Left lobe of liver (tissue), 2 donors: ENCODE measurements at regions not wholly inside any gene's neighbourhood (a gene's known extent, or its start where the extent isn't known, plus 50 kb on each side); places are given as distances from the start of the nearest gene placed in this dataset.

Experiments used
- ATAC-seq: fragments of 200-7000 bp; cut with Tn5 transposase; one replicate; pipeline ENCODE4 v1.9.1; 2020; ENCODE audit warnings: mild to moderate bottlenecking, moderate library complexity
- DNase-seq: peaks from one replicate; pipeline ENCODE4 v3.0.0-alpha.2; 2020; ENCODE audit warnings: low spot score
- donor health status: DM: no; HTN: no; CAD: no; lungs with moderate emphysema.
- donor health status: DM: no; HTN: yes; CAD: no.

DNA sequence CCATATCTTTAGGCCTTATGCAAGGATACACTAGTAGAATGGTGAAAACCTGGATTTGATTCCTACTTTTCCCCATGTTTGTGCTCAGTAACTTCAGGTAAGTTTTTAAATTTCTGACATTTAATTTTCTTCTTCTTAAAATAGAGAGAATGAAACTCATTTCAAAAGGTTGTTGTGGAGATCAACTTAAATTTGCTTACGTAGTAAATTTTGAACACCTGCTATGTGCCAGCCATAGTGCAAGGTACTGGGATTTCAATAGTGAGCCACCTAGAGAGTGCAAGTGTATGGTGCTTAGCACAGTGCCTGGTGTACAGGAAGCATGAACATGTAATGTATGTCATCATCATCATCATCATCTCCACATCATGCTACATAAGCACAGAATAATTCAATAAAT, 73.6 kb upstream of the SMIM36 start:
- ATAC-seq (no peak), DNase-seq (no peak)

DNA sequence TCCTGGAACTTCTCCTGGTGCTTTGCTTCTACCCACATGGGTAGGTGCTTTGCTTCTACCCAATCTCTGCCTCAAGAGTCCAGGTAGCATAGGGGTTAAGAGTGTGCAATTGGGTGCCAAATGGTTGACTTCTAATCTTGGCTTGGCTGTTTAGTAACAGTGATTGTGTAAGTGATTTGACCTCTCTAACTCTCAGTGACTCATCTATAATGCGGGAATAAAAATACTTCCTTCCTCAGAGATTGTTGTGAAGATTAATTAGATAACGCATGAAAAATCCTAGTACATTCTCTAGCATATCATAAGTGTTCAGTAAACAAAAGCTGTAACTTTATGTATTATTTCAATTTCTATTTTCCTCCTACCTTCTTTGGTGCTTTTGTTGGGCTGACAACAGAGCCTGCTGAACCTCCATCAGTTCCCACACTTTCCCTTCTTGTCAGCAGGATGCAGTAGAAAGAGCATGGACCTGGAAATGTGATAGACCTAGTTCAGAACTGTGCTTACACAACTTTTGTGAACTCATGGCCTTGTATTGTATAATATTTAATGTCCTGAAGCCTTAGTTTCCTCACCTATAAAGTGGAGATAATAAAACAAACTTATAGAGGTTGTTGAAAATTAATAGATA, 72.9 kb upstream of the SMIM36 start:
- DNase-seq: no peak
- peak; percentile 83 for ATAC-seq

DNA sequence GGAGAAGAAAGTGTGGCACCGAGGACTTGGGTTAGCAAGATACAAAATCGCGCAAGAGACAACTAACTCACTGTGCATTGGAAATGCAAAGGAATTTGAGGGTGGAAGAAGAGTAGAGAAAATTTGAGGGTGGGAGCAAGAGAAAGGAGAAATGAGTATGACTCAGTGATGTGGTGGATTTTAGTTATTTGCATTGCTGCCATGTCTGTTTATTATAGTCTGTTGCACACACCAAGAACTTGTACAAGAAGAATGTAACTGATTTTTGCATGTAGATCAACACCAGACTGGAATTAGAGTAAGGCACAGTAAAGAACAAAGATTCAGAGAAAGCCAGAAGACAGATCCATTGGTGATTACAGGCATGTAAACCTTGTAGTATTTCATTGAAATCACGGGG, 71.6 kb upstream of the SMIM36 start:
- ATAC-seq (no peak), DNase-seq (no peak)

DNA sequence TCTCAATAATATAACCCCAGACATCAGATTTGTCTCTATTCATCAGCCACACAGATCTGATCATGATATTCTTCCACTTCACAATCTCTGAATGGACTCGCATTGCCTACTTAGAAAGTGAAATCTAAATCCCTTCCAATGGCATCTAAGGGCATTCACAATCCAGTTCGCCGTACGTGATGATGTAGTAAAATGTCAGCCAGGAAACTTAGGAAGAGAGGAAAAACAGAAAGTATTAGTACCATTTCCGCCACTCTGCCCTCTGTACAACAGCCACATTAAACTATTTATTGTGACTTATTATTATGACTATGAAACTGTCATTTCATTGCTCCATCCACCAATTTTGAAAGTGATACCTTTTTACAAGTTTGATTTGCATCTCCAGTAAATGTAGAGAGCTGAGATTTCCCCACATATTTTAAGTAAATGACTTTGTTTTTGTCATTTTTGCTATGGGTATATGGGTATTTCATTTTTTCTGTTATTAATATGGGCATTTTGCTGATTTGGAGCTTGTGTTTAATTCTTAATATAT, 69.4 kb upstream of the SMIM36 start:
- DNase-seq (no peak), ATAC-seq (no peak)

DNA sequence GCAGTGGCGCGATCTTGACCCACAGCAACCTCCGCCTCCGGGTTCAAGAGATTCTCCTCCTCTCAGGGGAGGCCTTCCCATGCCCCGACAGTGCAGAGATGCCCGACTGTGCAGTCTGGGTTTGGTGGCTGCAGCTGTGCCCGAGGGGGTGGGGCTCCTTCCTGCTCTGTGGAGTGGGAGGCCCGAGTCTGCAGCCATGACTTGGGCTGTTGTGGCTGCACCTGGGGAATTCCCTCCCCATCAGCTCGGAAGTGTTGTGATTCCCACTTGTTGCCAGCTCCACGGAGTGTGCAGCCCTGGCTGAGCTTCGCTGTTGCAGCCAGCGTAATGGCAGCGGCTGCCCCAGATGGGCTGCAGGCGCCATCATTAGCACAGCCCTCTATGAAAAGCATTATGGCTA, 66.4 kb upstream of the SMIM36 start:
- DNase-seq: no peak
- ATAC-seq: no peak

DNA sequence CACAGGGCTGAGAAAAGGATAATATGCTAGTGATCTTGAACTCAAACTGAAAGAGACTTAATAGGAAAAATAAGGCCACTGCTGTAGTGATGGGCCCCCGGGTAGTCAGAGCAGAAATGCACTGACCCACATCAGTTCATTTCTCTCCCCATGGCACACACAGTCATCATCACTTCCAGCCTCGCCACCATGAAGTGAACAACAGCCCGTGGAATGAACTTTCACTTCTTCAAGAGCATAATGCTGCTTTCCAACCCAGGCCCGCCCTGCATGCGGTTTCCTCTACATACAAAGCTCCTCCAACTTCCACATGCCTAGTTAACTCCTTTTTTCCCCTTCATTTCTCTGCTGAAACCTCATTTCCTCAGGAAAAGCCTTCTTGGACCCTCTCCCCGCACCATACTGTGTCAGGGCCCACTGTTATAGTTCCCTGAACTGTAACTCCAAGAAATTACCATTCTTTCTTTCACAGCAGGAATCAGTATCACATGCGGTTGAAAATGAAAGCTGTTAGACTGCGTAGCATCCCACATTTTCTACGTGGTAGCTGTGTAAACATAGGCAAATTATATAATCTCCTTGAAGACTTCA, 65.8 kb upstream of the SMIM36 start:
- DNase-seq: no peak
- peak; percentile 59 for ATAC-seq

DNA sequence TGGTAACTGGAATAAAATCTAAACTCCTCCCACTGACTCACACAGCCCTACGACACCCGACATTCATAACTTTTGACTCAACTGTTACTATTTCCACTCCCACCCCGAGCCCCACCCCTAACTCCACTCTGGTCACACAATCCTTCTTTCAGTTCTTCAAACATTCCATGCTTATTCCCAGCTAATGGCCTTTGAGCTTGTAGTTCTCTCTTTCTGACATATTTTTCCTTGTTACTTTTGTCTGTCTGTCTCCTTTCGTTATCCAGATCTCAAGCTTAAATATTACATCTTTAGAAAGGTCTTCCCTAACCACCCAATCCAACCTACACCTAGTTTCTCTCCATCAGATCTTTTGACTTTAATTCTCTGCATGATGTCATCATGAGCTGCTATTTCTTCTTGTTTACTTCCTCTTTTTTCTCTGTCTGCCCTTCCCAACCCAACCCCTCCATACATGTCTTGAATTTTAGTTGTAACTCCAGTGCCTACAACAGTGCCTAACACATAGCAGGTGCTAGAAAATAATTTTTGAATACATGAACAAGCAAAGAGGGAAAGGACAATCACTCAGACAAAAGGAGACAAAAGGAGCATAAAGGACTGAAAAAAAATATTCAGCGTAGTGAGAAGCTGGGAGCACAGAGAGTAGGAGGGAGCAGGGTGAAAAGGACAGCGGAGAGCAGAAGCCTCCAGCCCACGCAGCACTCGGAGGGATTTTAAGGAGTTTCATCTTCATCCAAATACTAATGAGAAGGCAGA, 65.2 kb upstream of the SMIM36 start:
- ATAC-seq (no peak), DNase-seq (no peak)

DNA sequence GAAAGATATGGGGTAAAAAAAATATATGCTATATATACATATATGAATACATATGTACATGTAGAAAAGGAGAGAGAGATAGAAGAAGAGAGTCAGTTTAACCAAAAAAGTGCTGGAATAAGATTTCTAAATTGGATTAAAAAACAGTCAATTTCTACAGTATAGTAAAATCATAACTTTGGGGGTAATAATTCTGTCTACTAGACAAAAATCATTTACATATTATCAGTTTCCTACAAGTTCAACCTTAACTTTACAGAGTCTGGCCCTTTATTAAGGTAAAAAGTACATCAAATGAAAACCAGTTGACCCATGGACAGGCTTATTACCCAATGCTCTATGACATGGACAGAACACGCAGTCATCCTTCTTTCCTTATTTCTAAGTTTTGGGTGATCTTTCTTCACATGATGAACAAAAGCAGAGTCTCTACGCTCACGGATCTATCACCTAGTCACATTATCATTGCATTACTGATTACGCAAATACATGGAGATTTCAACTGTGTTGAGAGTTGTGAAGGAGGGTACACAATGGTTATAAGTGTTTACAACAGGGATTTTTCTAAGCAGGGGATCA, 63.9 kb upstream of the SMIM36 start:
- ATAC-seq (peak; percentile 57), DNase-seq (no peak)

DNA sequence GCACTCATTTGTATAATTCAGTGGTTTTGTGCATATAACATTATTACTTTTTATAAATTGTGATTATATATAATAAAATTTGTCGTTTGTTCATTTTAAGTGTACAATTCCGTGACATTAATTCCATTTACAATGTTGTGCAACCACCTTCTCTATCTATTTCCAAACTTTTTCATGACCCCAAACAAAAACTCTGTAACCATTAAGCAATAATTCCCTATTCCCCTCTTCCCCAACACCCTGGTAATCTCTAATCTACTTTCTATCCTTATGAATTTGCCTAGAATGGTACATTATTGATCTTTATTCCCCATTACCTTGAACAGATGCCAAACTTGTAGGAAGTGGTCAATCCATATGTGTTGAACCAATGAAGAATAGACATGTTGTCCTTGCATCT, 61.3 kb upstream of the SMIM36 start:
- ATAC-seq (no peak), DNase-seq (no peak)

DNA sequence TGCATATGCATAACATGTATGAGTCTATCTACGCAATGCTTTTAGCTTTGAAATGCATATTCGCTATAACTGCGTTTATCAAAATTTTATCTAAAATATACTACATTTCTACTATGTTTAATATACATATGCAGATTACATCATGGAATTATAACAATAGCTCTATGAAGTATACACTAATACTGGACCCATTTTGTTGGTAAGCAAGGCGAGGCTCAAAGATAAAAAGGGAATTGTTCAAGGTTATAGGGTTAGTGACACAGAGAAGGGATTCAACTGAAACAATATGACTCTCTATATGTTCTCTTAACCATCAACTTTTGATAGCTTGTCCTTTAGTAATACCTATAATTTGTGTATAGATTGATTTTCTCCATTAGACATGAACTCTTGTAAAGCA, 60.9 kb upstream of the SMIM36 start:
- no peak for ATAC-seq
- no peak for DNase-seq

DNA sequence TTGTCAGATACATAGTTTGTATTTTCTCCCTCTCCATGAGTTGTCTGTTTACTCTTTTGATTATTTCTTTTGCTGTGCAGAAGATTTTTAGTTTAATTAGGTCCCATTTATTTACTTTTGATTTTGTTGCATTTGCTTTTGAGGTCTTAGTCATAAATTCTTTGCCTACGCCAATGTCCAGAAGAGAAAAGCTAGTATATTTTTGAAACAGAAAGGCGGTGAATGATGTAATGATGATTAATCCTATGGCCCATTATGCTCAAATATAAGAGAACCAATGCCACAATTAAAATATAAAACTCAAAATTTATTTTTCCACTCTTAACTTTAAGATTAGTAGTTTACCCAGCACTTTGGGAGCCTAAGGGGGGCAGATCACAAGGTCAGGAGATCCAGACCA, 59.8 kb upstream of the SMIM36 start:
- DNase-seq: no peak
- no peak for ATAC-seq

DNA sequence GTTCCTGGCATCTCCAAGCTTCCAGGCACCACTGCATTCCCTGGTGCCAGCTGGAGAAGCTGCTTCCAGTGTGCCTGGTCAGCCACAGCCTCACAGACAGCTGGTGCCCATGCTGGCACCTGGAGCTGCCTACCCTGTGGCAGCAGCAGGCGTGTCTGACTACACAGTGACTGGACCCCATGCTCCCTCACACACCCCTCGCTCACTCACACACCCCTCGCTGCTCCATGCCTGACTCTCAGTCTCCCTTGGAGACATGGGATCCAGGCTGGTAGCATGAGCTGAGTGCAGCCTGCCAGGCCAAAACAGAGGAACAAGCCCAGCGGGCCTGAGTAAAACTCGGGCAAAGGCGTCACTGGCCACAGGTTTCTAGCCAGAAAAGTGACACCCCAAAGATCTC, 59.1 kb upstream of the SMIM36 start:
- ATAC-seq (no peak), DNase-seq (no peak)

DNA sequence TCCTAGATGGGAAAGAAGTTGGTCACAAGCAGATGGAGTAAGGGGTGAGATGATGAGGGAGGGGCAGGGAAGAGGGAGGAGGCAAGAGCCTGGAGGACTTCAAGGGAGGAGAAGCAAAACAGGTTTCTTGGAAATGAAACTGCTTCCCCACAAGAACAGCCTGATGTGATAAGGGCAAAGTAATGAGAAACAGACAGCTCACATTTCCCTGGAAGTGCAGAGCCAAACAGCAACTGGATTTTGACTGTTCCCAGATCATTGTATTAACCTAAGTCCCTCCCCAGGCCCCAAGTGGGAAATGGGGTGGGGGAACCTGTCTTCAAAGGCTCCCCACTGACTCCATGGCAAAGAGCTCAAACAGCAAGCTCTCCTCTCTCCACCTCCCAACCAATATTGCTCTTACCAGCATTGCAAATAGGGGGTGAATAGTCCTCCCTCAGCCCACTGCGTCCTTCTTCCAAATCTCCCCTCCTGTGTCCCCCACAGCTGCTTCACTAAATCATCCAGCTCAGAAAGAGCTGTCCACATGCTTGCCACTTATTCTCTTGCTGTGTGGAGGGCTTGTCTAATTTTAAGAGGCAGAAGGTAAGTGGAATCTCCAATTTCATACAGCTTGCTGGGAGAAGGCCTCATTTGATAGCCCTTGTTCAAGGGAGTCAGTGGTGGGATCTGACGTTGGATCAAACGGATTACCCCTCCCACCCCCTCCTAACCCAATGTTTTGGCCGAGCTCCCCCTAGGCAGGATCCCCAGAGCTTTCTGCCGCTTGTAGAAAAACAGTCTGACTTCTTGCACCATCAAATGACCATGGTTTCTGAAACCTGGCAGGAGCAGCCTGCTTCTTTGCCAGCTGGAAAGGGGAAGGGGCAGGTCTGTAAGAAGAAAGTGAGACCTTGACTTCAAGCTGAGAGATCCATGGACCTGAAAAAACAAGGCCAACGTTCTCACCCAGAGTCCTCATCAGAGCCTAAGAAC, 56.3 kb upstream of the SMIM36 start:
- DNase-seq: peak; percentile 90
- peak; percentile 86 for ATAC-seq

DNA sequence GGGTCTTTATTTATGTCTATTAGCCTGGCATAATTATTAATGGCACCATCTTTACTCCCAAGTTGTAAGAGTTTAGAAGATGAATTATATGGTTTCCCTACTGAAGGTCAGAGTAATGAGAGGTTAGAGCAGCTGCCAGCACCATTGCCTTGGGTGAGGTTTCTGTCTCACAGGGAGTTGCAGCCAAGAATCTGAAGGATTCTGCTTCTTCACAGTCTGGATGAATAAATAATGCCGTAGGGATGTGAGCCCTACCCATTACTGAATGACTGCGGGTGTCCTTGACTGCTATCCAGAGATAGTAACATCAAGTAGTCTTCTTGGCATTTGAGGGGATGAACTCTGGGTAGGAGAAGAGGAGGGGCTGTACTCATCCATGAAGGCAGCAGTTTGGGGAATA, 52.8 kb upstream of the SMIM36 start:
- ATAC-seq (no peak), DNase-seq (no peak)

DNA sequence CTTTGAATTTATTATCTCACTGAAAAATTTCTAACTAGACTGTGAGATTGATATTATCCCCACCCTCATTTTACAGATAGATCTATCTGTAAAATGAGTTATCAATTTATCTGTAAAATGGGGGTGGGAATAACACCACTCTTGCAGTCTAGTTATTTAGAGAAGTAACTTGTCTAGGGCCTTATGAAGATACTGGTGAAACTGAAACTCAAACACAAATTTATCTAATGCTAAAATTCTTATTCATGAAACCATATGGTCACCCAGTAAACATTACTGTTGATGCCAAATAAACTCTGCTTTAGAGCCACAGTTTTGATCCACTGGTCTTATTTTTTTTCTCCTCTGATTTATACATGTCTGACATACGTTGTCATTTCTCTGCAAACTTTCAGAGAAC, 52.1 kb upstream of the SMIM36 start:
- ATAC-seq (no peak), DNase-seq (no peak)

DNA sequence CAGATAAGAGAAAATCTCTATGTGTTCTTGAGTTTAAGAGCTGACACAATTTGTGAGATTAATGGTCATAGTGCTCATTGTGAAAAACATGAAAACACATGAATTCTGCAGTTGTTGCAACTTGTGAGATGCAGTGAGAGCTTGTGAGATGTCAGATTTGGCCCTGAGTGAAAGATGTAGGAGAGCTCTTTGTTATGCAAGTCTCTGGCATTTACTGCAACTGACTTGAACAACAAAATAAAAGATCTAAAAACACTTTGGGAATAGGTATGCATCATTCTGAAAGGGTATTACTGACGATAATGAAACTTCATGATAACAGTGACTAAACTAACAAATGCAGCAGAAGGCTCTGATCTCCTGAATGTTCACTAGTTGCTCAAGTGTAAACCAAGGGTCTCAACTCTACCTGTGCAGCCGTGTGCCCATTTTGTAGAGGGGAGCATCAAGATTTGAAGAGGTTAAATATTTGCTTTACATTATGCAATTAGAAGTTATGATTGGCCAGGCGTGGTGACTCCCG, 50.8 kb upstream of the SMIM36 start:
- no peak for ATAC-seq
- DNase-seq: no peak

DNA sequence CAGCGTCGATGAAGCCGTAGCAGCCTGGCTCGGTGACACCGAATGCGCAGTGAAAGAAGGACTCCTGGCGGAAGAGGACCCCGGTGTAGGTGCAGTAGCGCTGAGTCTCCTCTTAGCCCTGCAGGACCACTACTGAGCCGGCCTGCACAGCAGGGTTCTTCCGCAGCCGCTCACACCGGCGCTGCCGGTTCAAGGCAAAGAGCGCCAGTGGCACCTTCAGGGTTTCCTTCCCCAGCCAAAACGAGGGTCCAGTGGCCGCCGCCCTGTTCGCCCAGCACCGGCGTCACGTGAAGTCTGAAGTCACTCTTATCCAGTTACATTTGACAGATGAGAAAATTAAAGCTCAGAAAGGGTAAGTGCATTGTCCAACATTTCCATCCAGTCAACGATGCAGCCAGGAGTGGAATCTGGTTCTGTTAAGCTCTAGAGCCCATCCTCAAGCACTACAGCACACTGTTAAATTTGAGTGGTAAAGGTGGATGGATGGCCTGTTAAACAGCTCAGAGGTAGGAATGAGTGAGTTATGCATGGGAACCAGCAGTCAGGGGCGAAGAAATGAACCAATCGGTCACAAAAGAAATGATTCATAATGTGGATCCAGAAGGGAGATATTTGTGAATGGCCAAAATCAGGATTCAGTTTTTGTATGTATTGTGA, 50.2 kb upstream of the SMIM36 start:
- ATAC-seq (no peak), DNase-seq (no peak)
